ENCODE measurements at regions not wholly inside any gene's neighbourhood (a gene's known extent, or its start where the extent isn't known, plus 50 kb on each side); places are given as distances from the start of the nearest gene placed in this dataset.

- no peaks in the 10 kb centered on the region for H4K20me1 ChIP-seq (ENCODE audit: insufficient read depth)
- H3F3A ChIP-seq (replicated peaks; ENCODE audit: insufficient read depth) = peaks cover 58% of the 10 kb centered on the region
- H3K4me1 ChIP-seq (ENCODE audit: control insufficient read depth in 1 of 2, insufficient read depth in 2 of 2, low read depth in 1 of 2, low read length in 1 of 2) = peaks cover 0 to 32% of the 10 kb centered on the region in 2 experiments; a peak in 3 of 4 replicates
- ChIA-PET POLR2A (no interaction called here), CTCF (no interaction called here)
- no peaks in the 10 kb centered on the region for H3K27me3 ChIP-seq (ENCODE audit: insufficient read depth)
- DNase-seq = no peak
- H3K9me2 ChIP-seq = no peaks in the 10 kb centered on the region
- H3K36me3 ChIP-seq (replicated peaks in 1 of 2; ENCODE audit: control insufficient read depth in 1 of 2, insufficient read depth in 2 of 2, low read length in 1 of 2) = no peaks in the 10 kb centered on the region
- peak overlapping the region; percentile 87 to 100 for H3K27ac ChIP-seq (ENCODE audit: low read depth in 2 of 2, low read length in 1 of 2)
- no peaks in the 10 kb centered on the region for H3K9me3 ChIP-seq
- 0 out of 2 replicates have a peak, but pooled peaks have one; percentile 8 for TF ChIP-seq JUND (IDR thresholded peaks at IDR 0.05)
- TF ChIP-seq GATA2 (CRISPR knock-in tag; IDR thresholded peaks at IDR 0.05) = no peak
- TF ChIP-seq POLR2AphosphoS5 (IDR thresholded peaks at IDR 0.05; ENCODE audit: low read depth, low read length) = peak; percentile 11; the same call in 1 of the 2 replicates
- TF ChIP-seq NFIC (IDR thresholded peaks at IDR 0.05; ENCODE audit: borderline replicate concordance) = peak; percentile 72; the same call in 1 of the 2 replicates
- 0 out of 2 replicates have a peak, but pooled peaks have one; percentile 14 for TF ChIP-seq TEAD4 (IDR thresholded peaks at IDR 0.05; ENCODE audit: borderline replicate concordance, insufficient read depth)
- TF ChIP-seq TCF12 (IDR thresholded peaks at IDR 0.05) = peak; percentile 73
- peak in 1 of 2 experiments; percentile 41; a peak in 1 of 4 replicates for TF ChIP-seq EP300 (IDR thresholded peaks at IDR 0.05; ENCODE audit: borderline replicate concordance in 1 of 2, low read depth in 1 of 2, low read length in 1 of 2)
- TF ChIP-seq REST (IDR thresholded peaks at IDR 0.05; ENCODE audit: low read depth, low read length) = no peak
- 7% methylated on average over 4 of the region's 4 CpGs for WGBS (ENCODE audit: low lambda C conversion rate)
- H3K4me2 ChIP-seq = peak overlapping the region; percentile 56; the same call in 1 of the 2 replicates
- no peaks in the 10 kb centered on the region for H3K79me2 ChIP-seq (ENCODE audit: insufficient read depth)
- no peak overlapping the region; the same call in 1 of the 2 replicates for H2AFZ ChIP-seq (ENCODE audit: low read depth)
- H3K4me3 ChIP-seq (ENCODE audit: low read depth in 2 of 2, low read length in 1 of 2) = no peak overlapping the region
- H3K9ac ChIP-seq = peak overlapping the region; percentile 81
These were observed 191.2 kb upstream of the PREP start for GRCh38 chr6:105593805-105594671.

GRCh38 chr6:105593056-105593690, 190.3 kb upstream of the PREP start:
- WGBS (ENCODE audit: low lambda C conversion rate) = 11% methylated on average over 4 of the region's 4 CpGs
- no peak for DNase-seq
- ChIA-PET POLR2A (no interaction called here), CTCF (no interaction called here)
- Histone ChIP-seq H3K9me2 (no peaks in the 10 kb centered on the region), H3K4me3 (ENCODE audit: low read depth in 2 of 2, low read length in 1 of 2) (0 out of 4 replicates have a peak overlapping the region, but pooled peaks of 1 of the 2 experiments have one; percentile 7), H3K4me2 (peak overlapping the region; percentile 56; the same call in 1 of the 2 replicates), H3K27me3 (ENCODE audit: insufficient read depth) (no peaks in the 10 kb centered on the region), H3K27ac (ENCODE audit: low read depth in 2 of 2, low read length in 1 of 2) (peak overlapping the region; percentile 87 to 100; a peak in 3 of 4 replicates), H3K9me3 (no peaks in the 10 kb centered on the region), H3F3A (replicated peaks; ENCODE audit: insufficient read depth) (peaks cover 60% of the 10 kb centered on the region), H4K20me1 (ENCODE audit: insufficient read depth) (no peaks in the 10 kb centered on the region), H3K36me3 (replicated peaks in 1 of 2; ENCODE audit: control insufficient read depth in 1 of 2, insufficient read depth in 2 of 2, low read length in 1 of 2) (no peaks in the 10 kb centered on the region), H3K79me2 (ENCODE audit: insufficient read depth) (no peaks in the 10 kb centered on the region), H2AFZ (ENCODE audit: low read depth) (no peak overlapping the region; the same call in 1 of the 2 replicates), H3K4me1 (ENCODE audit: control insufficient read depth in 1 of 2, insufficient read depth in 2 of 2, low read depth in 1 of 2, low read length in 1 of 2) (peaks cover 0 to 37% of the 10 kb centered on the region in 2 experiments; a peak in 3 of 4 replicates), H3K9ac (peak overlapping the region; percentile 81)
- peak; percentile 25; the same call in 1 of the 2 replicates for TF ChIP-seq RXRA (IDR thresholded peaks at IDR 0.05; ENCODE audit: borderline replicate concordance, low read depth)
- TF ChIP-seq, protein P1, sequence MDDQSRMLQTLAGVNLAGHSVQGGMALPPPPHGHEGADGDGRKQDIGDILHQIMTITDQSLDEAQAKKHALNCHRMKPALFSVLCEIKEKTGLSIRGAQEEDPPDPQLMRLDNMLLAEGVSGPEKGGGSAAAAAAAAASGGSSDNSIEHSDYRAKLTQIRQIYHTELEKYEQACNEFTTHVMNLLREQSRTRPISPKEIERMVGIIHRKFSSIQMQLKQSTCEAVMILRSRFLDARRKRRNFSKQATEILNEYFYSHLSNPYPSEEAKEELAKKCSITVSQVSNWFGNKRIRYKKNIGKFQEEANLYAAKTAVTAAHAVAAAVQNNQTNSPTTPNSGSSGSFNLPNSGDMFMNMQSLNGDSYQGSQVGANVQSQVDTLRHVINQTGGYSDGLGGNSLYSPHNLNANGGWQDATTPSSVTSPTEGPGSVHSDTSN (IDR thresholded peaks at IDR 0.05) = peak; percentile 90
- TF ChIP-seq RFX5 (IDR thresholded peaks at IDR 0.05; ENCODE audit: low read length) = no peak
- 0 out of 2 replicates have a peak, but pooled peaks have one; percentile 18 for TF ChIP-seq ELF1 (IDR thresholded peaks at IDR 0.05)
- peak; percentile 51; the same call in 1 of the 2 replicates for TF ChIP-seq FOXM1 (IDR thresholded peaks at IDR 0.05; ENCODE audit: low read depth)
- peak; percentile 82 for TF ChIP-seq JUND (IDR thresholded peaks at IDR 0.05)
- peak; percentile 22 to 91; a peak in 2 of 4 replicates for TF ChIP-seq EP300 (IDR thresholded peaks at IDR 0.05; ENCODE audit: borderline replicate concordance in 1 of 2, low read depth in 1 of 2, low read length in 1 of 2)
- TF ChIP-seq, protein P2, sequence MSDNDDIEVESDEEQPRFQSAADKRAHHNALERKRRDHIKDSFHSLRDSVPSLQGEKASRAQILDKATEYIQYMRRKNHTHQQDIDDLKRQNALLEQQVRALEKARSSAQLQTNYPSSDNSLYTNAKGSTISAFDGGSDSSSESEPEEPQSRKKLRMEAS (IDR thresholded peaks at IDR 0.05; ENCODE audit: low read depth) = no peak
- no peak for TF ChIP-seq SIN3A (IDR thresholded peaks at IDR 0.05; ENCODE audit: borderline replicate concordance, low read depth, low read length)
- TF ChIP-seq, protein P3, sequence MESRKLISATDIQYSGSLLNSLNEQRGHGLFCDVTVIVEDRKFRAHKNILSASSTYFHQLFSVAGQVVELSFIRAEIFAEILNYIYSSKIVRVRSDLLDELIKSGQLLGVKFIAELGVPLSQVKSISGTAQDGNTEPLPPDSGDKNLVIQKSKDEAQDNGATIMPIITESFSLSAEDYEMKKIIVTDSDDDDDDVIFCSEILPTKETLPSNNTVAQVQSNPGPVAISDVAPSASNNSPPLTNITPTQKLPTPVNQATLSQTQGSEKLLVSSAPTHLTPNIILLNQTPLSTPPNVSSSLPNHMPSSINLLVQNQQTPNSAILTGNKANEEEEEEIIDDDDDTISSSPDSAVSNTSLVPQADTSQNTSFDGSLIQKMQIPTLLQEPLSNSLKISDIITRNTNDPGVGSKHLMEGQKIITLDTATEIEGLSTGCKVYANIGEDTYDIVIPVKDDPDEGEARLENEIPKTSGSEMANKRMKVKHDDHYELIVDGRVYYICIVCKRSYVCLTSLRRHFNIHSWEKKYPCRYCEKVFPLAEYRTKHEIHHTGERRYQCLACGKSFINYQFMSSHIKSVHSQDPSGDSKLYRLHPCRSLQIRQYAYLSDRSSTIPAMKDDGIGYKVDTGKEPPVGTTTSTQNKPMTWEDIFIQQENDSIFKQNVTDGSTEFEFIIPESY (IDR thresholded peaks at IDR 0.05; ENCODE audit: borderline replicate concordance, low read depth) = peak; percentile 14; the same call in 1 of the 2 replicates
- TF ChIP-seq GABPA (IDR thresholded peaks at IDR 0.05; ENCODE audit: low read depth) = no peak
- no peak for TF ChIP-seq MXI1 (IDR thresholded peaks at IDR 0.05; ENCODE audit: low read depth, low read length)
- 0 out of 2 replicates have a peak, but pooled peaks have one; percentile 51 for TF ChIP-seq TEAD4 (IDR thresholded peaks at IDR 0.05; ENCODE audit: borderline replicate concordance, insufficient read depth)
- TF ChIP-seq TCF12 (IDR thresholded peaks at IDR 0.05) = peak; percentile 87
